ENCODE measurements at regions not wholly inside any gene's neighbourhood (a gene's known extent, or its start where the extent isn't known, plus 50 kb on each side); places are given as distances from the start of the nearest gene placed in this dataset.

DNA sequence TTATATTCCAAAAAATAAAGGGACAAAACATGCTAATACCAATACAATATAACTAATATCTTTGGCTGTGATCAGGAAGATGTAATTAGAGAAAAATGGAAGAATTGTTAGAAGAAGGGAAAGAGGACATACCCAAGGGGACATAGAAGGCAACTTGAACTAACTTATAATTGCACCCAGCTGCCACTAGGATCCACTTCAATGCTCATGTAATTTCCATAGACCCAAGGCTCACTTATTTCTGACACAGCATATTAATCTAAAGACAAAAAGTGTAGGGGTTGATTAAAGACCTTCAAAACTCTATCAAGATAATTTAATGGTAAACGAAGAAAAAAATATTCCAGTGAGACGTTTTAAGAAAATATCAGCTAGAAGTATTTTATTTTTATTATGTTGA is 396.0 kb upstream of the ADGRB3 start:
- TF ChIP-seq, protein P1, sequence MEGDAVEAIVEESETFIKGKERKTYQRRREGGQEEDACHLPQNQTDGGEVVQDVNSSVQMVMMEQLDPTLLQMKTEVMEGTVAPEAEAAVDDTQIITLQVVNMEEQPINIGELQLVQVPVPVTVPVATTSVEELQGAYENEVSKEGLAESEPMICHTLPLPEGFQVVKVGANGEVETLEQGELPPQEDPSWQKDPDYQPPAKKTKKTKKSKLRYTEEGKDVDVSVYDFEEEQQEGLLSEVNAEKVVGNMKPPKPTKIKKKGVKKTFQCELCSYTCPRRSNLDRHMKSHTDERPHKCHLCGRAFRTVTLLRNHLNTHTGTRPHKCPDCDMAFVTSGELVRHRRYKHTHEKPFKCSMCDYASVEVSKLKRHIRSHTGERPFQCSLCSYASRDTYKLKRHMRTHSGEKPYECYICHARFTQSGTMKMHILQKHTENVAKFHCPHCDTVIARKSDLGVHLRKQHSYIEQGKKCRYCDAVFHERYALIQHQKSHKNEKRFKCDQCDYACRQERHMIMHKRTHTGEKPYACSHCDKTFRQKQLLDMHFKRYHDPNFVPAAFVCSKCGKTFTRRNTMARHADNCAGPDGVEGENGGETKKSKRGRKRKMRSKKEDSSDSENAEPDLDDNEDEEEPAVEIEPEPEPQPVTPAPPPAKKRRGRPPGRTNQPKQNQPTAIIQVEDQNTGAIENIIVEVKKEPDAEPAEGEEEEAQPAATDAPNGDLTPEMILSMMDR (conservative IDR thresholded peaks at IDR 0.05; ENCODE audit: low read depth, low read length): no peak
- no peak for TF ChIP-seq EZH2 (IDR thresholded peaks at IDR 0.05; ENCODE audit: borderline replicate concordance, low read depth, low read length, poor library complexity, severe bottlenecking)

All from A673 (cell line).